CD14-positive monocyte (primary cell): ENCODE measurements at regions not wholly inside any gene's neighbourhood (a gene's known extent, or its start where the extent isn't known, plus 50 kb on each side); places are given as distances from the start of the nearest gene placed in this dataset.

ENCODE experiments used
- DNase-seq, 3 donors: peaks; one replicate each; pipeline ENCODE4 v3.0.0-alpha.2; 2011 to 2022
- H2AFZ ChIP-seq: 2 replicates; pipeline ENCODE4 v1.6.0; 2012; ENCODE audit warnings: mild to moderate bottlenecking, low read depth, low read length, inconsistent platforms; ENCODE audit not compliant: insufficient read depth, poor library complexity, severe bottlenecking
- H3K27ac ChIP-seq, 2 donors: 1 replicate in 1 of 2; 2 replicates in 1 of 2; pipeline ENCODE4 v1.5.1; 2012 to 2013; ENCODE audit warnings: low read length in 2 of 2, control low read depth in 1 of 2, inconsistent platforms in 1 of 2, low read depth in 1 of 2, mild to moderate bottlenecking in 1 of 2
- H3K27me3 ChIP-seq, 2 donors: one replicate each; pipeline versions ENCODE4 v1.6.0 to v1.6.1; 2011 to 2013; ENCODE audit warnings: low read length in 2 of 2; ENCODE audit not compliant: control insufficient read depth in 2 of 2, insufficient read depth in 2 of 2
- H3K36me3 ChIP-seq, 2 donors: replicated peaks in 1 of 2; 1 replicate in 1 of 2; 2 replicates in 1 of 2; pipeline versions ENCODE4 v1.5.1 to v1.6.1; 2012 to 2013; ENCODE audit warnings: low read length in 2 of 2, control low read depth in 1 of 2, inconsistent platforms in 1 of 2, mild to moderate bottlenecking in 1 of 2; ENCODE audit not compliant: insufficient read depth in 2 of 2, control insufficient read depth in 1 of 2
- H3K4me1 ChIP-seq, 2 donors: 1 replicate in 1 of 2; 2 replicates in 1 of 2; pipeline versions ENCODE4 v1.5.1 to v1.6.1; 2012 to 2013; ENCODE audit warnings: low read length in 2 of 2, control low read depth in 1 of 2, inconsistent platforms in 1 of 2, mild to moderate bottlenecking in 1 of 2, moderate library complexity in 1 of 2; ENCODE audit not compliant: insufficient read depth in 2 of 2, control insufficient read depth in 1 of 2
- H3K4me2 ChIP-seq: replicated peaks from 2 replicates; pipeline ENCODE3; 2012; ENCODE audit warnings: low read length, moderate library complexity, mild to moderate bottlenecking; ENCODE audit not compliant: poor library complexity, severe bottlenecking; ENCODE audit errors: extremely low read depth
- H3K4me3 ChIP-seq, 3 experiments: fragments of 200-600 bp in 1 of 3; sonication (generic) in 1 of 3; replicated peaks in 1 of 3; 1 replicate in 2 of 3; 2 replicates in 1 of 3; pipeline ENCODE4 v1.5.1; 2011 to 2013; ENCODE audit warnings: low read length in 3 of 3, mild to moderate bottlenecking in 3 of 3, control low read depth in 2 of 3, low read depth in 2 of 3, inconsistent platforms in 1 of 3, moderate library complexity in 1 of 3
- H3K79me2 ChIP-seq: 2 replicates; pipeline ENCODE4 v1.6.0; 2012; ENCODE audit warnings: mild to moderate bottlenecking, control low read depth, inconsistent platforms, low read length, moderate library complexity; ENCODE audit not compliant: insufficient read depth
- H3K9ac ChIP-seq: 2 replicates; pipeline ENCODE4 v1.6.0; 2017; ENCODE audit warnings: low read length, mild to moderate bottlenecking; ENCODE audit not compliant: insufficient read depth, poor library complexity, severe bottlenecking
- H3K9me3 ChIP-seq, 2 donors: replicated peaks in 1 of 2; 1 replicate in 1 of 2; 2 replicates in 1 of 2; pipeline versions ENCODE4 v1.5.1 to v1.6.1; 2012 to 2013; ENCODE audit warnings: low read length in 2 of 2, control low read depth in 1 of 2; ENCODE audit not compliant: control insufficient read depth in 1 of 2, insufficient read depth in 1 of 2
- H4K20me1 ChIP-seq: 2 replicates; pipeline ENCODE4 v1.6.0; 2012; ENCODE audit warnings: mild to moderate bottlenecking, low read length, control low read depth, moderate library complexity; ENCODE audit not compliant: insufficient read depth
- H3K27ac Mint-ChIP-seq, 7 donors: one replicate each; pipeline ENCODE4 v1.8.0; 2020; ENCODE audit warnings: mild to moderate bottlenecking in 7 of 7, mixed read lengths in 7 of 7, moderate library complexity in 6 of 7, inconsistent platforms in 2 of 7
- H3K27me3 Mint-ChIP-seq, 3 donors: one replicate each; pipeline ENCODE4 v1.8.0; 2021 to 2022; ENCODE audit warnings: low read depth in 3 of 3, mild to moderate bottlenecking in 3 of 3, mixed read lengths in 3 of 3, moderate library complexity in 3 of 3, inconsistent platforms in 1 of 3
- H3K36me3 Mint-ChIP-seq, 2 donors: one replicate each; pipeline ENCODE4 v1.8.0; 2020; ENCODE audit warnings: mixed read lengths in 2 of 2, inconsistent platforms in 1 of 2, mild to moderate bottlenecking in 1 of 2
- H3K4me1 Mint-ChIP-seq: one replicate; pipeline ENCODE4 v1.8.0; 2020; ENCODE audit warnings: mild to moderate bottlenecking, mixed read lengths
- H3K4me3 Mint-ChIP-seq, 2 donors: one replicate each; pipeline ENCODE4 v1.8.0; 2020; ENCODE audit warnings: mild to moderate bottlenecking in 2 of 2, mixed read lengths in 2 of 2, moderate library complexity in 1 of 2
- H3K9me3 Mint-ChIP-seq, 7 donors: one replicate each; pipeline ENCODE4 v1.8.0; 2020 to 2022; ENCODE audit warnings: mixed read lengths in 7 of 7, mild to moderate bottlenecking in 6 of 7, moderate library complexity in 6 of 7, inconsistent platforms in 2 of 7
- CTCF ChIP-seq: fragments of 200-600 bp; IDR thresholded peaks from one replicate; pipeline ENCODE4 v1.8.0; 2022; ENCODE audit warnings: antibody characterized with exemption, mild to moderate bottlenecking
- WGBS: methylation state at CpG from one replicate; pipeline ENCODE4 v1.1.5; 2013; ENCODE audit warnings: missing lambda C conversion rate; ENCODE audit not compliant: insufficient coverage; 5-methylcytosine and 5-hydroxymethylcytosine counted together
- intact Hi-C, 2 donors: fragments of 100-400 bp; cut with micrococcal nuclease; formaldehyde crosslinking; loops; one replicate each; pipeline versions ENCODE4 v1.15.0 to v1.15.1; 2023

- Mint-ChIP-seq H3K4me1 (no peaks in the 10 kb centered on the region), H3K27ac (no peak overlapping the region)
- WGBS, result no CpG with 5 or more reads among the region's 1 CpG
Observed at GRCh38 chr5:51958473-51958872, 575.2 kb downstream of the ISL1 start.

GRCh38 chr5:51960617-51961121 lies 577.4 kb downstream of the ISL1 start:
- Histone ChIP-seq H3K27me3 (no peaks in the 10 kb centered on the region), H3K4me2 (no peak overlapping the region), H2AFZ (no peak overlapping the region), H3K79me2 (no peaks in the 10 kb centered on the region), H3K4me3 (no peak overlapping the region), H3K9ac (no peak overlapping the region), H3K27ac (no peak overlapping the region), H3K36me3 (no peaks in the 10 kb centered on the region), H3K4me1 (no peaks in the 10 kb centered on the region), H4K20me1 (no peaks in the 10 kb centered on the region), H3K9me3 (no peaks in the 10 kb centered on the region)
- H3K27ac Mint-ChIP-seq, result no peak overlapping the region
- whole genome bisulfite sequencing, result no CpG with 5 or more reads among the region's 2 CpGs
- intact Hi-C loops, result no loop called here
- DNase-seq, result no peak
- no peaks in the 10 kb centered on the region for H3K36me3 Mint-ChIP-seq
- no peaks in the 10 kb centered on the region for H3K4me1 Mint-ChIP-seq
- no peak for TF ChIP-seq CTCF
- no peak overlapping the region for H3K4me3 Mint-ChIP-seq
- peaks cover 0 to 2% (median 0%) of the 10 kb centered on the region in 7 donors for H3K9me3 Mint-ChIP-seq
- no peaks in the 10 kb centered on the region for H3K27me3 Mint-ChIP-seq

More at GRCh38 chr5:51958473-51958872, 575.2 kb downstream of the ISL1 start:
- H3K27me3 Mint-ChIP-seq, result no peaks in the 10 kb centered on the region
- Histone ChIP-seq H4K20me1 (no peaks in the 10 kb centered on the region), H3K79me2 (no peaks in the 10 kb centered on the region), H3K4me2 (no peak overlapping the region), H2AFZ (no peak overlapping the region), H3K9me3 (no peaks in the 10 kb centered on the region), H3K4me1 (no peaks in the 10 kb centered on the region), H3K4me3 (no peak overlapping the region), H3K36me3 (no peaks in the 10 kb centered on the region), H3K9ac (no peak overlapping the region), H3K27ac (no peak overlapping the region), H3K27me3 (no peaks in the 10 kb centered on the region)
- H3K9me3 Mint-ChIP-seq, result peaks cover 0 to 3% (median 2%) of the 10 kb centered on the region in 7 donors
- no peaks in the 10 kb centered on the region for H3K36me3 Mint-ChIP-seq
- intact Hi-C loops, result no loop called here
- no peak overlapping the region for H3K4me3 Mint-ChIP-seq
- DNase-seq, result no peak
- TF ChIP-seq CTCF, result no peak
